IMR-90 (cell line): ENCODE measurements at regions not wholly inside any gene's neighbourhood (a gene's known extent, or its start where the extent isn't known, plus 50 kb on each side); places are given as distances from the start of the nearest gene placed in this dataset.

ENCODE experiments used
- ATAC-seq: fragments of 200-7000 bp; cut with Tn5 transposase; 2 replicates; pipeline ENCODE4 v1.9.1; 2020; ENCODE audit warnings: low read depth, mild to moderate bottlenecking, moderate library complexity
- BruUV-seq: library from RNA; stranded (reverse); fragments of 400-500 nt; replicated peaks from 2 replicates; lab custom pipeline; 2021; lab: Mats Ljungman, UMichigan
- CTCF ChIA-PET: fragments of 300-600 bp; formaldehyde crosslinking; extraction: SDS; loops from one replicate; lab custom pipeline; 2021; ENCODE audit warnings: antibody characterized with exemption; lab: Yijun Ruan, JAX
- POLR2A ChIA-PET: fragments of 300-600 bp; sonication (Branson Sonifier 250); formaldehyde crosslinking; loops from one replicate; lab custom pipeline; 2022; ENCODE audit warnings: antibody characterized with exemption; ENCODE audit not compliant: unreplicated experiment; lab: Charles Lee
- DNase-seq: peaks from one replicate; pipeline ENCODE4 v3.0.0; 2013
- H2AFZ ChIP-seq: replicated peaks from 2 replicates; pipeline ENCODE3; 2013; ENCODE audit warnings: low read length, mild to moderate bottlenecking; ENCODE audit not compliant: poor library complexity
- H2AK5ac ChIP-seq: 2 replicates; pipeline ENCODE4 v1.6.1; 2013; ENCODE audit warnings: low read depth, low read length, inconsistent platforms
- H2AK9ac ChIP-seq: replicated peaks from 2 replicates; pipeline ENCODE3; 2013; ENCODE audit warnings: mild to moderate bottlenecking, low read depth, low read length, moderate library complexity; ENCODE audit not compliant: poor library complexity
- H2BK120ac ChIP-seq: 2 replicates; pipeline ENCODE4 v1.6.1; 2013; ENCODE audit warnings: low read depth, low read length, inconsistent platforms
- H2BK15ac ChIP-seq: 3 replicates; pipeline ENCODE4 v1.6.1; 2013; ENCODE audit warnings: low read depth, low read length, inconsistent platforms
- H2BK20ac ChIP-seq: 2 replicates; pipeline ENCODE4 v1.6.1; 2013; ENCODE audit warnings: low read depth, mild to moderate bottlenecking, inconsistent platforms, low read length, moderate library complexity
- H2BK5ac ChIP-seq: 2 replicates; pipeline ENCODE4 v1.6.1; 2013; ENCODE audit warnings: mild to moderate bottlenecking, low read depth, low read length, inconsistent platforms; ENCODE audit not compliant: poor library complexity, severe bottlenecking
- H3K14ac ChIP-seq: replicated peaks from 2 replicates; pipeline ENCODE4 v1.6.1; 2013; ENCODE audit warnings: low read depth, low read length, inconsistent platforms
- H3K18ac ChIP-seq: 2 replicates; pipeline ENCODE4 v1.6.1; 2013; ENCODE audit warnings: low read depth, low read length, control low read depth
- H3K23ac ChIP-seq: 2 replicates; pipeline ENCODE4 v1.6.1; 2013; ENCODE audit warnings: low read depth, low read length, inconsistent platforms
- H3K27ac ChIP-seq: 2 replicates; pipeline ENCODE4 v1.5.1; 2013; ENCODE audit warnings: mild to moderate bottlenecking, control low read depth, low read length; ENCODE audit not compliant: insufficient read depth
- H3K27me3 ChIP-seq: 2 replicates; pipeline ENCODE4 v1.6.1; 2013; ENCODE audit warnings: low read length; ENCODE audit not compliant: control insufficient read depth, insufficient read depth
- H3K36me3 ChIP-seq: 2 replicates; pipeline ENCODE4 v1.6.1; 2013; ENCODE audit warnings: low read length, mixed read lengths; ENCODE audit not compliant: control insufficient read depth, insufficient read depth
- H3K4ac ChIP-seq: 2 replicates; pipeline ENCODE4 v1.6.1; 2013; ENCODE audit warnings: low read depth, low read length, inconsistent platforms
- H3K4me1 ChIP-seq: 2 replicates; pipeline ENCODE4 v1.6.1; 2013; ENCODE audit warnings: low read length, mixed read lengths; ENCODE audit not compliant: control insufficient read depth, insufficient read depth
- H3K4me2 ChIP-seq: 2 replicates; pipeline ENCODE4 v1.6.1; 2013; ENCODE audit warnings: low read depth, mild to moderate bottlenecking, control low read depth, low read length, moderate library complexity
- H3K4me3 ChIP-seq: 2 replicates; pipeline ENCODE4 v1.5.1; 2013; ENCODE audit warnings: low read depth, mild to moderate bottlenecking, control low read depth, low read length, moderate library complexity; ENCODE audit not compliant: insufficient read depth
- H3K56ac ChIP-seq: 2 replicates; pipeline ENCODE4 v1.6.1; 2013; ENCODE audit warnings: low read length, inconsistent platforms; ENCODE audit not compliant: insufficient read depth; ENCODE audit errors: extremely low read depth
- H3K79me1 ChIP-seq, 2 experiments: 2 replicates each; pipeline ENCODE4 v1.6.1; 2013; ENCODE audit warnings: low read length in 2 of 2, inconsistent platforms in 1 of 2, low read depth in 1 of 2
- H3K9ac ChIP-seq: 2 replicates; pipeline ENCODE4 v1.6.1; 2013; ENCODE audit warnings: low read depth, low read length, control low read depth
- H3K9me1 ChIP-seq: 2 replicates; pipeline ENCODE4 v1.6.1; 2013; ENCODE audit warnings: low read length, inconsistent platforms; ENCODE audit not compliant: insufficient read depth
- H3K9me3 ChIP-seq: 2 replicates; pipeline ENCODE4 v1.6.1; 2013; ENCODE audit warnings: low read length; ENCODE audit not compliant: control insufficient read depth, insufficient read depth
- H4K20me1 ChIP-seq: 2 replicates; pipeline ENCODE4 v1.6.1; 2013; ENCODE audit warnings: low read length, inconsistent platforms; ENCODE audit not compliant: insufficient read depth
- H4K5ac ChIP-seq: 2 replicates; pipeline ENCODE4 v1.6.1; 2013; ENCODE audit warnings: mild to moderate bottlenecking, low read depth, low read length, control low read depth
- H4K8ac ChIP-seq, 2 experiments: 2 replicates each; pipeline ENCODE4 v1.6.1; 2013; ENCODE audit warnings: low read depth in 2 of 2, low read length in 2 of 2, control low read depth in 1 of 2, inconsistent platforms in 1 of 2
- H4K91ac ChIP-seq: 2 replicates; pipeline ENCODE4 v1.6.1; 2013; ENCODE audit warnings: low read depth, low read length, inconsistent platforms; ENCODE audit not compliant: insufficient read depth
- BHLHE40 ChIP-seq: fragments of 150-350 bp; IDR thresholded peaks from 2 replicates; pipeline ENCODE4 v1.6.1; 2016; ENCODE audit warnings: mild to moderate bottlenecking, low read depth, low read length
- CEBPB ChIP-seq: IDR thresholded peaks from 2 replicates; pipeline ENCODE4 v1.6.1; 2012; ENCODE audit warnings: low read depth, low read length, improper control_type of control experiment
- CHD1 ChIP-seq: IDR thresholded peaks from 2 replicates; pipeline ENCODE4 v1.6.1; 2012; ENCODE audit warnings: low read depth, low read length, improper control_type of control experiment
- ELK1 ChIP-seq: fragments of 150-350 bp; IDR thresholded peaks from 2 replicates; pipeline ENCODE4 v1.6.1; 2016; ENCODE audit warnings: low read depth, mild to moderate bottlenecking, low read length, moderate library complexity, borderline replicate concordance
- FOS ChIP-seq: fragments of 150-350 bp; IDR thresholded peaks from 2 replicates; pipeline ENCODE4 v1.6.1; 2016; ENCODE audit warnings: low read depth, low read length
- MAFK ChIP-seq: IDR thresholded peaks from 2 replicates; pipeline ENCODE4 v1.6.1; 2012; ENCODE audit warnings: low read depth, low read length, improper control_type of control experiment
- MAZ ChIP-seq: IDR thresholded peaks from 2 replicates; pipeline ENCODE4 v1.6.1; 2012; ENCODE audit warnings: low read depth, mild to moderate bottlenecking, low read length, improper control_type of control experiment, moderate library complexity, borderline replicate concordance
- MXI1 ChIP-seq: IDR thresholded peaks from 2 replicates; pipeline ENCODE4 v1.6.1; 2012; ENCODE audit warnings: low read depth, mild to moderate bottlenecking, low read length, moderate library complexity, borderline replicate concordance
- POLR2A ChIP-seq: IDR thresholded peaks from 2 replicates; pipeline ENCODE4 v1.6.1; 2012; ENCODE audit warnings: mild to moderate bottlenecking, low read depth, low read length
- RAD21 ChIP-seq: IDR thresholded peaks from 2 replicates; pipeline ENCODE4 v1.6.1; 2012; ENCODE audit warnings: low read length, improper control_type of control experiment
- RCOR1 ChIP-seq: IDR thresholded peaks from 2 replicates; pipeline ENCODE4 v1.6.1; 2012; ENCODE audit warnings: mild to moderate bottlenecking, low read length, improper control_type of control experiment; ENCODE audit not compliant: insufficient replicate concordance
- RFX5 ChIP-seq: IDR thresholded peaks from 2 replicates; pipeline ENCODE4 v1.8.0; 2012; ENCODE audit warnings: low read depth, mild to moderate bottlenecking, low read length, moderate library complexity
- SMC3 ChIP-seq: fragments of 150-350 bp; IDR thresholded peaks from 2 replicates; pipeline ENCODE4 v1.6.1; 2016; ENCODE audit warnings: low read depth, mild to moderate bottlenecking, antibody characterized with exemption, low read length, moderate library complexity
- USF2 ChIP-seq: fragments of 150-350 bp; IDR thresholded peaks from 2 replicates; pipeline ENCODE4 v1.6.1; 2017; ENCODE audit warnings: mild to moderate bottlenecking, antibody characterized with exemption, low read length, low read depth
- WGBS, 2 experiments: methylation state at CpG; one replicate each; pipeline versions ENCODE4 v1.1.5 to v1.1.7; 2013; ENCODE audit warnings: missing lambda C conversion rate in 2 of 2; ENCODE audit not compliant: insufficient read length in 1 of 2; ENCODE audit errors: extremely low coverage in 2 of 2; 5-methylcytosine and 5-hydroxymethylcytosine counted together
- dilution Hi-C: fragments of 300-500 bp; cut with HindIII; formaldehyde crosslinking; loops from one replicate; pipeline ENCODE4 v1.14.3; 2018; ENCODE audit warnings: low sequenced_read_pairs; ENCODE audit not compliant: unreplicated experiment
- in situ Hi-C: fragments of 300-500 bp; cut with MboI; formaldehyde crosslinking; loops from 3 replicates; pipeline ENCODE4 v1.14.3; 2019; ENCODE audit warnings: low sequenced_read_pairs, inconsistent platforms, mixed read lengths
- intact Hi-C: fragments of 100-400 bp; cut with micrococcal nuclease; formaldehyde crosslinking; loops from 2 replicates; pipeline ENCODE4 v1.10.0; 2022
- TF ChIP-seq, protein P1 (sequence below): conservative IDR thresholded peaks from 2 replicates; pipeline ENCODE4 v1.5.1; 2012; ENCODE audit warnings: mild to moderate bottlenecking, low read depth, low read length, improper control_type of control experiment

GRCh38 chr3:127090218-127091160, 102.4 kb upstream of the PRR23E start:
- no peak overlapping the region for H2BK15ac ChIP-seq
- no peak overlapping the region for H3K56ac ChIP-seq
- ChIA-PET POLR2A (no interaction called here), CTCF (no interaction called here)
- H2BK20ac ChIP-seq = no peak overlapping the region
- no peaks in the 10 kb centered on the region for H4K20me1 ChIP-seq
- no peak overlapping the region for H3K4me2 ChIP-seq
- H3K9me3 ChIP-seq = no peaks in the 10 kb centered on the region
- BruUV-seq = no TSS peak
- H4K91ac ChIP-seq = no peak overlapping the region
- H2BK5ac ChIP-seq = no peak overlapping the region
- H3K27me3 ChIP-seq = peaks cover 35% of the 10 kb centered on the region
- H3K23ac ChIP-seq = no peak overlapping the region
- DNase-seq = no peak
- no peaks in the 10 kb centered on the region for H3K79me1 ChIP-seq
- no peak overlapping the region for H4K8ac ChIP-seq
- H3K18ac ChIP-seq = no peak overlapping the region
- H2AK5ac ChIP-seq = no peak overlapping the region
- H2BK120ac ChIP-seq = no peak overlapping the region
- dilution Hi-C loops = no loop called here
- no peak for ATAC-seq
- H3K4ac ChIP-seq = no peak overlapping the region
- no peak overlapping the region for H2AFZ ChIP-seq
- intact Hi-C loops = no loop called here
- H3K14ac ChIP-seq = no peak overlapping the region
- H3K9me1 ChIP-seq = no peaks in the 10 kb centered on the region
- no peak overlapping the region for H3K27ac ChIP-seq
- H3K36me3 ChIP-seq = no peaks in the 10 kb centered on the region
- in situ Hi-C loops = no loop called here
- no peak overlapping the region for H3K4me3 ChIP-seq
- H4K5ac ChIP-seq = no peak overlapping the region
- H2AK9ac ChIP-seq = no peak overlapping the region
- no peak overlapping the region for H3K9ac ChIP-seq
- WGBS, 2 experiments = 76% methylated on average over 3 of the region's 14 CpGs; no CpG with 5 or more reads in 1 of the 2 experiments
- no peaks in the 10 kb centered on the region for H3K4me1 ChIP-seq
- no peak for TF ChIP-seq CHD1
- no peak for TF ChIP-seq MAFK
- no peak for TF ChIP-seq FOS
- no peak for TF ChIP-seq USF2
- TF ChIP-seq ELK1 = no peak
- no peak for TF ChIP-seq POLR2A
- TF ChIP-seq RFX5 = no peak
- TF ChIP-seq MAZ = no peak
- no peak for TF ChIP-seq RAD21
- TF ChIP-seq, protein P1, sequence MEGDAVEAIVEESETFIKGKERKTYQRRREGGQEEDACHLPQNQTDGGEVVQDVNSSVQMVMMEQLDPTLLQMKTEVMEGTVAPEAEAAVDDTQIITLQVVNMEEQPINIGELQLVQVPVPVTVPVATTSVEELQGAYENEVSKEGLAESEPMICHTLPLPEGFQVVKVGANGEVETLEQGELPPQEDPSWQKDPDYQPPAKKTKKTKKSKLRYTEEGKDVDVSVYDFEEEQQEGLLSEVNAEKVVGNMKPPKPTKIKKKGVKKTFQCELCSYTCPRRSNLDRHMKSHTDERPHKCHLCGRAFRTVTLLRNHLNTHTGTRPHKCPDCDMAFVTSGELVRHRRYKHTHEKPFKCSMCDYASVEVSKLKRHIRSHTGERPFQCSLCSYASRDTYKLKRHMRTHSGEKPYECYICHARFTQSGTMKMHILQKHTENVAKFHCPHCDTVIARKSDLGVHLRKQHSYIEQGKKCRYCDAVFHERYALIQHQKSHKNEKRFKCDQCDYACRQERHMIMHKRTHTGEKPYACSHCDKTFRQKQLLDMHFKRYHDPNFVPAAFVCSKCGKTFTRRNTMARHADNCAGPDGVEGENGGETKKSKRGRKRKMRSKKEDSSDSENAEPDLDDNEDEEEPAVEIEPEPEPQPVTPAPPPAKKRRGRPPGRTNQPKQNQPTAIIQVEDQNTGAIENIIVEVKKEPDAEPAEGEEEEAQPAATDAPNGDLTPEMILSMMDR = no peak
- TF ChIP-seq BHLHE40 = no peak
- no peak for TF ChIP-seq CEBPB
- TF ChIP-seq SMC3 = no peak
- no peak for TF ChIP-seq MXI1
- no peak for TF ChIP-seq RCOR1
